Cardiac fibroblast (primary cell): ENCODE measurements at regions not wholly inside any gene's neighbourhood (a gene's known extent, or its start where the extent isn't known, plus 50 kb on each side); places are given as distances from the start of the nearest gene placed in this dataset.

ENCODE experiments used
- DNase-seq, 2 donors: peaks; one replicate each; pipeline versions ENCODE4 v3.0.0 to v3.0.0-alpha.2; 2010; ENCODE audit warnings: low read depth in 2 of 2
- H3K4me3 ChIP-seq, 2 donors: replicated peaks in 1 of 2; 1 replicate in 1 of 2; 2 replicates in 1 of 2; pipeline ENCODE4 v1.5.1; 2011; ENCODE audit warnings: low read depth in 2 of 2, low read length in 2 of 2, mild to moderate bottlenecking in 2 of 2, moderate library complexity in 1 of 2
- TF ChIP-seq, protein P1 (sequence below): IDR thresholded peaks from one replicate; pipeline ENCODE4 v1.5.1; 2011; ENCODE audit warnings: low read depth, mild to moderate bottlenecking, low read length, inconsistent platforms

DNA sequence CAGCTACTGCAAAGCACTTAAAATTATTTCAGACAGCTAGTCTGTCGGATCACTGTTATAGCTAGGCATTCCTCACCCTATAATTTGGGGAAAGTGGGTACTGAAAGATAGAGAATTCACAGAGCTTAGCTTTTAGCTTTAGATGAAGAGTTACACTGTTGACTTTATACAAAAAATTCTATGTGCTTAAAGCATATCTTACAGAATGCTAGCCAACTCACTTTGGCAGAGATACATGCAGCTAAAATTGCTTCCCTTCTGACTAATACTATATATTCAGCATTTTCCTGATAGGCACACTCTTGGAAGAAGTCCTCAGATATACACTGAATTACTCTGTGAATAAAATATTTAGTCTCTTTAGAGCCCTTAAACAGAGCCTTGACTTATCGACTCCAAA, 353.5 kb upstream of the STEAP1 start:
- DNase-seq: no peak
- TF ChIP-seq, protein P1, sequence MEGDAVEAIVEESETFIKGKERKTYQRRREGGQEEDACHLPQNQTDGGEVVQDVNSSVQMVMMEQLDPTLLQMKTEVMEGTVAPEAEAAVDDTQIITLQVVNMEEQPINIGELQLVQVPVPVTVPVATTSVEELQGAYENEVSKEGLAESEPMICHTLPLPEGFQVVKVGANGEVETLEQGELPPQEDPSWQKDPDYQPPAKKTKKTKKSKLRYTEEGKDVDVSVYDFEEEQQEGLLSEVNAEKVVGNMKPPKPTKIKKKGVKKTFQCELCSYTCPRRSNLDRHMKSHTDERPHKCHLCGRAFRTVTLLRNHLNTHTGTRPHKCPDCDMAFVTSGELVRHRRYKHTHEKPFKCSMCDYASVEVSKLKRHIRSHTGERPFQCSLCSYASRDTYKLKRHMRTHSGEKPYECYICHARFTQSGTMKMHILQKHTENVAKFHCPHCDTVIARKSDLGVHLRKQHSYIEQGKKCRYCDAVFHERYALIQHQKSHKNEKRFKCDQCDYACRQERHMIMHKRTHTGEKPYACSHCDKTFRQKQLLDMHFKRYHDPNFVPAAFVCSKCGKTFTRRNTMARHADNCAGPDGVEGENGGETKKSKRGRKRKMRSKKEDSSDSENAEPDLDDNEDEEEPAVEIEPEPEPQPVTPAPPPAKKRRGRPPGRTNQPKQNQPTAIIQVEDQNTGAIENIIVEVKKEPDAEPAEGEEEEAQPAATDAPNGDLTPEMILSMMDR: no peak
- no peak overlapping the region for H3K4me3 ChIP-seq

DNA sequence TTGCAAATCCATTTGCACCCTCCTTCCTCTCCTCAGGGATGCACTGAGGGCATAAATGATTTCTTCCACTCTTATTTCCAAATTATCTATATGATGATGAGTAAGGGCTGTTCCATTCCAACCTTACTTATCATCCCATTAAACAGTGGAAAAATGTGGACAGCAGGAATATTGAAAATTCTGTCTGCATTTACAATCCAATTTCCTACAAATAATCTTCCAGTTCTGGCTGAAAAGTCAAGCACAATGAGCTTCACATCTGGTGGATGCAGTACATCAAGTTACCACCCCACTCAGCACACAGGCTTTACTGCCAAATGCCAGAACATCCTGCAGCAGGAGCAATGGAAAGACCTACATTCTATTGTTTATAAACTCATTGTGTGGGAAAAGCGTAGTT, 345.0 kb upstream of the STEAP1 start:
- TF ChIP-seq, protein P1: no peak
- DNase-seq: no peak

DNA sequence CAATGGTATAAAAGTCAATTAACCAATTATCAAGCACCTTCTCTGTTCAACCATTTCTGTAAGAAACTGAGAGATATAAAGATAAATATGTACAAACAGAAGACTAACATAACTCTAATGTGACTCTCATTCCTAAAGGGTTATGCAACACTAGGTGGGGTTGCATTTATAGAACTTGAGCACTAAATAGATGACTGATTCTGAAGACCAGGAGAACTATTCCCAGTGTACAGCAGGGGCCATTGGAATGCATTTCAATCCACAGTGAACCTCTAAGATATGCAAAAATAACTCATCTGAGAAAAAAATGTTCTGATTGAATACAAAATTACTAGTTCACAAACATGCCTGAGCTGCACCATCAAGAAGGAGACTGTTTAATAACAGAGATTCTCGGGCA, 341.2 kb upstream of the STEAP1 start:
- TF ChIP-seq, protein P1: no peak
- no peak overlapping the region for H3K4me3 ChIP-seq
- peak in 1 of 2 donors; percentile 1 for DNase-seq

More for the DNA sequence above, 345.0 kb upstream of the STEAP1 start:
- H3K4me3 ChIP-seq: no peak overlapping the region

DNA sequence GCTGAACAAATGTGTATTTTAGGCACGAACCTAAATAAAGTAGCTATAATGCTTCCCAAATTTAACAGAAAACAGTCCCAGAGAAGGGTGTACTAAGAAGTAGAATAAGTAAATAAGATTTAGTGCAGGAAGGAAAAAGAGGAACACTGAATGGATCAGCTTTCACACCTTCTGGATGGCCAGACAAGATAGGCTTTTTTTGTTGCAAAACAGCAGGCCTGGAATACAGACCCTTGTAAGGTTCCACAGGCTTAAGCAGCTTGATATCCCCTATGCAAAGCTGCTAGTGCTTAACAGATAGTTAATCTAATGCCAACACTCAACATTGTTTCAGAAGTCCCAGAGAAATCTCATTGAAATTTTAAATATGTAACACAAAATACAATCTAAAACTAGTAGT, 328.1 kb upstream of the STEAP1 start:
- DNase-seq: no peak
- H3K4me3 ChIP-seq: no peak overlapping the region
- TF ChIP-seq, protein P1: no peak

DNA sequence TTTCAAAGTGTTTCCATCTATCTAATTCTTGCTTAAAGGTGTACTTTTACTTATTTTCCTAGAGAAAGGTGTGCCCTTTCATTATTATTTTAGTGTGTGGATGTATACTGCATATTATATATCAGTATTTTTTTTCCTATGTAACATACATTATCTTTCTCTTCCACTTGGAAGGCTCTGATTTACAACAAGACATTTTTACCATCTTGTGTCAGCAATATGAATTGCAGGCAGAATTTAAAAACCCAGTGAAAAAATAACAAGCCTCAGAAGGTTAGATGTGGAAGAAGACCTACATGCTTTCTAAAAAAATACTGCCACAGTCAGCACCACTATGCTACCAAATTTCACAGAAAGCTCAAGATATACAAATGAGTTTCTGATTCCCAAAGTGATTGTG, 327.7 kb upstream of the STEAP1 start:
- TF ChIP-seq, protein P1: no peak
- no peak for DNase-seq
- no peak overlapping the region for H3K4me3 ChIP-seq

DNA sequence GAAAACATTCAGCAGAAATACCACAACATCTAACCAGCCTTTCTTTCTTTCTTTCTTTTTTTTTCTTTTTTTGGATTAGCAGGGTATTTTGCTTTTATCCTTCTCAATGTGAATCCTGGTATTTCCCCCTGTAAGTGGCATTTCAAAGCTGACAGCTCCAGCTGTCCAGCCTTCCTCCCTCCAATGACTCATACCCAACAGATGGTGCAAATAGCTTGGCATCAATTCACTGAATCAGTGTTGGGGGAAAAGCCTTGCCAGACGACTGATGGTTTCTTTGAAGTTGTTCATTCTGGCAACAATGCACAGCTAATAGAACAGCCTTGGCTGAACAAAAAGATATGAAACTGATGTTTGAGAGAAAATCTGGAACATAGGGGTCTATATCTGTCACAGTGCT, 316.8 kb upstream of the STEAP1 start:
- TF ChIP-seq, protein P1: no peak
- DNase-seq: peak in 1 of 2 donors; percentile 0
- no peak overlapping the region for H3K4me3 ChIP-seq

DNA sequence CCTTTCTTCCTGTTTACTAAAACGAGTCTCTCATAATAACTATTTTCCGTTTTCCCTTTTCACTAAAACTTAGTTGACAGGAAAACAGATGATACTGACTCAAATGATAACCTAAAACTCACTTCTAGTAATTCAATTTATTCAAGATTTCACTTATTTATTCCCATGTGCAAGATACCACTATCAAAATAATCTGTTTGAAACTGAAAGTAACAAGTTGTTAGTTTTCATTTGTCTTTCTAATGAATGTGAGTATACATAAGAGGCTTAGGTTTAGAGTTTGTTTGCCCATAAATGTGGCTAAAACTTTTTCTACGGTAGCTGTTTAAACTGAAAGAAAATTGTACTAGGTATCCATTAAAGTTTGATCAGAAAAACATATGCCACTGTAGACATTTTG, 314.9 kb upstream of the STEAP1 start:
- H3K4me3 ChIP-seq: no peak overlapping the region
- DNase-seq: no peak
- TF ChIP-seq, protein P1: no peak
